NCI-H69 (cell line): ENCODE measurements at regions not wholly inside any gene's neighbourhood (a gene's known extent, or its start where the extent isn't known, plus 50 kb on each side); places are given as distances from the start of the nearest gene placed in this dataset.
A peak's percentile ranks its signal among the peaks of the same experiment; 100 is the strongest.

Source experiments
- DNase-seq: peaks from one replicate; lab custom pipeline; 2025; lab: John Stamatoyannopoulos, UW

- no peak for DNase-seq
Observed at GRCh38 chr6:102631921-102632320, 1238.4 kb downstream of the GRIK2 start.

GRCh38 chr6:102623201-102623600 is 1229.7 kb downstream of the GRIK2 start:
- no peak for DNase-seq

- peak; percentile 65 for DNase-seq
Observed at GRCh38 chr6:102619585-102619984, 1226.1 kb downstream of the GRIK2 start.

- DNase-seq: no peak
Observed at GRCh38 chr6:102582569-102582968, 1189.1 kb downstream of the GRIK2 start.

- DNase-seq: no peak
Observed at GRCh38 chr6:102581378-102582124, 1188.0 kb downstream of the GRIK2 start.

GRCh38 chr6:102571236-102571908 is 1177.9 kb downstream of the GRIK2 start:
- peak; percentile 87 for DNase-seq

GRCh38 chr6:102562713-102563112 is 1169.2 kb downstream of the GRIK2 start:
- DNase-seq: no peak

- no peak for DNase-seq
Observed at GRCh38 chr6:102553214-102553613, 1159.7 kb downstream of the GRIK2 start.

- DNase-seq: no peak
Observed at GRCh38 chr6:102549221-102549874, 1155.8 kb downstream of the GRIK2 start.

- peak; percentile 7 for DNase-seq
Observed at GRCh38 chr6:102525336-102525735, 1131.8 kb downstream of the GRIK2 start.

GRCh38 chr6:102520966-102521365 is 1127.5 kb downstream of the GRIK2 start:
- peak; percentile 26 for DNase-seq

GRCh38 chr6:102517506-102517905 is 1124.0 kb downstream of the GRIK2 start:
- no peak for DNase-seq

- DNase-seq: no peak
Observed at GRCh38 chr6:102501615-102502014, 1108.1 kb downstream of the GRIK2 start.

GRCh38 chr6:102494808-102495207 is 1101.3 kb downstream of the GRIK2 start:
- no peak for DNase-seq

GRCh38 chr6:102493485-102493884 is 1100.0 kb downstream of the GRIK2 start:
- DNase-seq: no peak

- DNase-seq: no peak
Observed at GRCh38 chr6:102488729-102489128, 1095.2 kb downstream of the GRIK2 start.

- peak; percentile 87 for DNase-seq
Observed at GRCh38 chr6:102485480-102485879, 1092.0 kb downstream of the GRIK2 start.

- no peak for DNase-seq
Observed at GRCh38 chr6:102474041-102474807, 1080.7 kb downstream of the GRIK2 start.

GRCh38 chr6:102458990-102459389 is 1065.5 kb downstream of the GRIK2 start:
- DNase-seq: no peak

GRCh38 chr6:102438171-102438570 is 1044.7 kb downstream of the GRIK2 start:
- DNase-seq: peak; percentile 7

GRCh38 chr6:102417368-102417998 is 1024.0 kb downstream of the GRIK2 start:
- DNase-seq: no peak

- DNase-seq: no peak
Observed at GRCh38 chr6:102415891-102416290, 1022.4 kb downstream of the GRIK2 start.
